Nephron progenitor cell (in vitro differentiated cells): ENCODE measurements at regions not wholly inside any gene's neighbourhood (a gene's known extent, or its start where the extent isn't known, plus 50 kb on each side); places are given as distances from the start of the nearest gene placed in this dataset.

Experiments
- DNase-seq: peaks from one replicate; pipeline ENCODE4 v3.0.0; 2021
- H3K27ac Mint-ChIP-seq: 2 replicates; pipeline ENCODE4 v1.8.0; 2021; ENCODE audit warnings: mild to moderate bottlenecking, moderate library complexity, mixed read lengths
- H3K27me3 Mint-ChIP-seq: 2 replicates; pipeline ENCODE4 v1.8.0; 2021; ENCODE audit warnings: mild to moderate bottlenecking, low read depth, mixed read lengths; ENCODE audit not compliant: poor library complexity
- H3K36me3 Mint-ChIP-seq: 2 replicates; pipeline ENCODE4 v1.8.0; 2021; ENCODE audit warnings: low read depth, mixed read lengths
- H3K4me1 Mint-ChIP-seq: 2 replicates; pipeline ENCODE4 v1.8.0; 2021; ENCODE audit warnings: mixed read lengths
- H3K4me3 Mint-ChIP-seq: 2 replicates; pipeline ENCODE4 v1.8.0; 2021; ENCODE audit warnings: mild to moderate bottlenecking, moderate library complexity, mixed read lengths
- H3K9me3 Mint-ChIP-seq: 2 replicates; pipeline ENCODE4 v1.8.0; 2021; ENCODE audit warnings: mild to moderate bottlenecking, moderate library complexity, mixed read lengths
- CTCF ChIP-seq: fragments of 200-600 bp; sonication (generic); IDR thresholded peaks from 2 replicates; pipeline ENCODE4 v1.5.0; 2021; ENCODE audit warnings: antibody characterized with exemption

GRCh38 chr12:4037747-4038312, 164.6 kb upstream of the PARP11 start:
- no peak overlapping the region for H3K4me3 Mint-ChIP-seq
- H3K27ac Mint-ChIP-seq = no peak overlapping the region

GRCh38 chr12:4036671-4037271, 163.6 kb upstream of the PARP11 start:
- Mint-ChIP-seq H3K4me3 (no peak overlapping the region), H3K36me3 (no peaks in the 10 kb centered on the region), H3K27me3 (peaks cover 22% of the 10 kb centered on the region)

More at GRCh38 chr12:4037747-4038312, 164.6 kb upstream of the PARP11 start:
- Mint-ChIP-seq H3K36me3 (peaks cover 2% of the 10 kb centered on the region), H3K27me3 (peaks cover 17% of the 10 kb centered on the region), H3K9me3 (peaks cover 1% of the 10 kb centered on the region), H3K4me1 (peaks cover 78% of the 10 kb centered on the region)
- DNase-seq = no peak
- TF ChIP-seq CTCF = peak; percentile 71

GRCh38 chr12:4034921-4035320, 161.7 kb upstream of the PARP11 start:
- Mint-ChIP-seq H3K4me1 (peaks cover 77% of the 10 kb centered on the region), H3K27ac (no peak overlapping the region), H3K27me3 (peaks cover 24% of the 10 kb centered on the region), H3K9me3 (no peaks in the 10 kb centered on the region), H3K36me3 (no peaks in the 10 kb centered on the region), H3K4me3 (no peak overlapping the region)
- DNase-seq = no peak
- no peak for TF ChIP-seq CTCF

More at GRCh38 chr12:4036671-4037271, 163.6 kb upstream of the PARP11 start:
- no peak for DNase-seq
- TF ChIP-seq CTCF = no peak
- Mint-ChIP-seq H3K9me3 (no peaks in the 10 kb centered on the region), H3K4me1 (peaks cover 81% of the 10 kb centered on the region), H3K27ac (no peak overlapping the region)

- H3K36me3 Mint-ChIP-seq = no peaks in the 10 kb centered on the region
- peaks cover 26% of the 10 kb centered on the region for H3K27me3 Mint-ChIP-seq
- peaks cover 65% of the 10 kb centered on the region for H3K4me1 Mint-ChIP-seq
- H3K9me3 Mint-ChIP-seq = no peaks in the 10 kb centered on the region
- no peak overlapping the region for H3K4me3 Mint-ChIP-seq
- no peak for DNase-seq
- H3K27ac Mint-ChIP-seq = peak overlapping the region; percentile 38
- no peak for TF ChIP-seq CTCF
Measured at GRCh38 chr12:4032924-4033615, 159.9 kb upstream of the PARP11 start.

GRCh38 chr12:4031703-4032291, 158.6 kb upstream of the PARP11 start:
- Mint-ChIP-seq H3K4me3 (no peak overlapping the region), H3K9me3 (no peaks in the 10 kb centered on the region), H3K36me3 (no peaks in the 10 kb centered on the region), H3K27ac (peak overlapping the region; percentile 85), H3K27me3 (peaks cover 26% of the 10 kb centered on the region), H3K4me1 (peaks cover 68% of the 10 kb centered on the region)
- no peak for TF ChIP-seq CTCF
- DNase-seq = no peak
